ENCODE measurements at regions not wholly inside any gene's neighbourhood (a gene's known extent, or its start where the extent isn't known, plus 50 kb on each side); places are given as distances from the start of the nearest gene placed in this dataset.
"Not testable (repeated sequence)": the region's sequence is repeated elsewhere in the genome, so short reads cannot be mapped to it uniquely, and the experiment has no call there.

DNA sequence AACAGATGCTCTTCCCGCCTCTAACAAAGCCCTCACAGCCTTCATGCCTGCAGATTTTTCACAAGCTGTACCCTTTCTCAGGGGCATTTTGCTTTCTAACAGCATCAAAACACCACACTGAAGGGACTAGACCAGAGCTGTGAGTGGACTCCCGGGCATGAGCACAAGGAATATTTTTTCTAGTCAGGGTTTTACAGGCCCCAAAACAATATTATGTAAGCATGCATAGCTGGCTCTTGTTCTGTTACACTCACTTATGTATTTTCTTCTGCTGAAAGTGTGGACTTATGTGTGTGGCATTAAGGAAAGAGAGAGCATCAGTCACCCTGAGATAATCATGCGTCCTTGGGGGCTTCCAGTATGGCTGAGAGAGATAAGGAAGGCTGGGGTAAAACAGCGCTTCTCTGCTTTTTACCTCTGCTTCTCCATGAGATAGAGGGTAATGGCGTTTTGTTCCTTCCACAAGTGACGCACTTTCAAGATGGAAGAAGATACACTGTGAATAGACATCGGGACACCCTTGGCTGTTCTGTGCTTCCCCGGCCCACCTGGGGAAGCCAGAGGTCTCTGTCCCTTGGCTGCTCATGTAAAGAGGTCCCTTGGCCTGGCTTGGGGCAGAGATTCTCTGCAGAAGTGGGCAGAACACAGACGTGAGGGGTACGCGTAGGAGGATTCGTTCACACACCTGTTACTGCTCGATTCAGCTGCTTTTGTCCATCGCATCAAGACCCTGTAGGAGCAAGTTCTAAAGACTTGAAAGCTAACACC lies 266.7 kb upstream of the RAB4A start:
- no peak for DNase-seq (ENCODE audit: low read depth in 1 of 2, low spot score in 1 of 2)

DNA sequence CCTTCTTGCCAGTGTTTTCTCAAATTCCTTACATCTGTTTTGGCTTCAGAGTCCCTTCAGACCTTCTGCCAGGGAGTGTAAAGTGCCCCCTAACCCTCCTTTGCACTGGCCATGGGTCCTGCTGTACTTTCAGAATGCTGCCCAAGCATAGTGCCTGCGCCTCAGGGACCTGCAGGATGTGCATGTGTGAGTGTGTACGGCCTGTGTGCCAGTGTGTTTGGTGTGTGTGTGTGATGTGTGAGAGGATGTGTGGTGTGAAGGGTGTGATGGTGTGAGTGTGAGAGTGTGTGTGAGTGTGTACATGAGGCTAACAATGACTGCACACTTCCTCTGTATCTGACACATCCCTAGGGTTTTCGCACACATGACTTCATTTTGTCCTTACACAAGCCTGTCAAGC lies 265.8 kb upstream of the RAB4A start:
- no peak for DNase-seq (ENCODE audit: low read depth in 1 of 2, low spot score in 1 of 2)

DNA sequence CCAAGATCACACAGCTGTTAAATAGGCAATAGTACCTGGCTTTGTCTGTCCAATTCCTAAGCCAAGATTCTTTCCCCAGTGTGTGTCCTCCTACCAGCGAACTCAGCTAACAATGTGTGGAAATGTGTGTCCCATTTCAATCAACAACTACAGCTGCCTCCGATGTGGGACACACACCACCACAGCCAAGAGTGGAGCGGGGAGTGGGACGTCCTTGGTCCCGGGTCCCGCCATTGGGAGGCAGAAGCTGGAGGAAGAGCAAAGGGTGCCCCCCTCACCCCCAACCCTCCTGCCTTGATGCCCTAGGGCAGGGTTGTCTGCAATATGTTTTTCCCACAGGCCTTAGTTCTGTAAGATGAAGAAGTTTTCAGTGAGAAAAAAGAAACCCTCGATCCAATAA lies 265.4 kb upstream of the RAB4A start:
- no peak for DNase-seq (ENCODE audit: low read depth in 1 of 2, low spot score in 1 of 2)

DNA sequence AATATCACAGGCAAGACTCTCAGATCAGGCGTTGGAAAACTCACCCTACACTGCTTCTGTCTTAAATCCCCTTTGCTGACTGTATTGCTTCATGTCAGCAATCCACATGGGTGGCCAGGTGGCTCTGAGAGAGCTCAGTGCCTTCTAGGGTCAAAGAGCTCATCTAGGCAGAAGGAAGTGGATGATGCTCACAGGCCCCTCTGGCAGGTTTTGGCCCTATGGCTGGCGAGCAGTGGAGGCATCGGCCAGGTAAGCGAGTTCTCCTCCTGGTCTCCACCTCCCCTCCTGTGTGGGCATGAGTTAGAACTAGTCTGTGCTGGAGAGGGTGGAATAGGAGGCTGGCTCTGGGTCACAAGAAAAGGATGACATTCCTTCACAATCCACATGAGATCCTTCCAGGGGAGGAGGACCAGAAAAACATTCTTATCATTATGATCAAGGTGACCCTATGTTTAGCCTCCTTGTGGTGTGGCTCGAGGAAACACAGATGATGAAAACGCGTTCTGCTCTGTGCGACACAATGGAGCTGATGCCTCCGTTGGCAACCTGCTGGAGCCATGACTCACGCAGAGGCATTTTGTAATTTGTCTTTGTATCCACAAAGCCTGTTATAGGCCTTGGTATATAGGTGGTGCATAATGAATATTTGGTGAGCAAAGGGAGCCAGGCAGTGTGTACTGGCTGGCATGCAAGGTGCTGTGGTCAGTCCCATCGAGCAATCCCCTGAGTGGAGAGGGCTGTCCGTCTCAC lies 264.6 kb upstream of the RAB4A start:
- DNase-seq (ENCODE audit: low read depth in 1 of 2, low spot score in 1 of 2), result no peak

GRCh38 chr1:229007167-229007566 lies 263.7 kb upstream of the RAB4A start:
- no peak for DNase-seq (ENCODE audit: low read depth in 1 of 2, low spot score in 1 of 2)

DNA sequence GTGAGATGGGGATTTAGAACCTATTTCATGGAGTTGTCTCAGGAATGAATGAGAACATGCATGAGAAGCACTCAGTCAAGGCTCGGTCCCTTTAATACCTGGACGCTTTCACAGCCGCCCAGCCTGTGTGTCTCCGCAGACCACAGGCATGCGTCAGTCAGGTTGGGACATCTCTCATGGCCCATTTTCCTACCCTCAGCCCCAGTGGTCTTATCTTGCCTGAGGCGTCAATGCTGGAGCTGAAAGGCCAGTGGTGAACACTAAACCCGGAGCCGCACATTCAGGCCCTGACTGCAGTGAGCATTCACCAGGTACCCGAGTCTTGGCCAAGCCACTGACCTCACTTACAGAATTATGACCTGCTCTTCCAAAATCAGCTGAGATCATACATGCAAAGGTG lies 263.2 kb upstream of the RAB4A start:
- DNase-seq (ENCODE audit: low read depth in 1 of 2, low spot score in 1 of 2), result no peak

GRCh38 chr1:229008347-229008746 lies 262.6 kb upstream of the RAB4A start:
- not testable (repeated sequence) for DNase-seq (ENCODE audit: low read depth in 1 of 2, low spot score in 1 of 2)

DNA sequence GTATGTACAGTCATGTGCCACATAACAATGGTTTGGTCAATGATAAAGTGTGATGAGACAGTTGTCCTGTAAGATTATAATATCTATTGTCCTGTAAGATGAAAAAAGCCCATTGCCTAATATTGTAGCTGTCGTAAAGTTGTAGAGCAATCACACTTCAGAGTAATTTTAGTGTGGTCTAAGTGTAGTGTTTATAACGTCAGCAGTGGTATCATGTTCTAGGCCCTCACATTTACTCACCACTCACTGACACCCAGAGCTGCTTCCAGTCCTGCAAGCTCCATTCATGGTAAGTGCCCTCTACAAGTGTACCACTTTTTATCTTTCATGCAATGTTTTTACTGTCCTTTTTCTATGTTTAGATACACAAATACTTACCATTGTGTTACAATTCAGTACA lies 259.9 kb upstream of the RAB4A start:
- no peak for DNase-seq (ENCODE audit: low read depth in 1 of 2, low spot score in 1 of 2)

GRCh38 chr1:229012823-229013222 lies 258.1 kb upstream of the RAB4A start:
- DNase-seq (ENCODE audit: low read depth in 1 of 2, low spot score in 1 of 2), result no peak

DNA sequence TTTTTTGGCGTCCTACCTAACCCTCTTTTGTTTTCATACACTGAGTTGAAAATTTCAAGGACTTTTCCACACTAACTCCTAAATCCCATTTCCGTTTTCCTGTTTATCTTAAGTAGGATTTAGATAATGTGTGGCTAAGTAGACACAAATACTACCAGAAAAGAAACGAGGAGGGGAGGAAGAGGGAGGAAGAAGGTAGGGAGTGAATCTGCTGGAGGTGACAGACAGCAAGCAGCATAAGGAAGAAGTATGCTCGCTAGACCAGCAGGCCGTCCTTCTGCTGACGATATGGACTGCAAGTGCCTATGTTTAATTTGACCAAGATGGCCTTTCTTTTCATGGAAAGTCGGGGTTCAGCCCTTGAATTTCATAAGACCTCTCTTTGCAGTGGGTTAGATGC lies 256.9 kb upstream of the RAB4A start:
- no peak for DNase-seq (ENCODE audit: low read depth in 1 of 2, low spot score in 1 of 2)

DNA sequence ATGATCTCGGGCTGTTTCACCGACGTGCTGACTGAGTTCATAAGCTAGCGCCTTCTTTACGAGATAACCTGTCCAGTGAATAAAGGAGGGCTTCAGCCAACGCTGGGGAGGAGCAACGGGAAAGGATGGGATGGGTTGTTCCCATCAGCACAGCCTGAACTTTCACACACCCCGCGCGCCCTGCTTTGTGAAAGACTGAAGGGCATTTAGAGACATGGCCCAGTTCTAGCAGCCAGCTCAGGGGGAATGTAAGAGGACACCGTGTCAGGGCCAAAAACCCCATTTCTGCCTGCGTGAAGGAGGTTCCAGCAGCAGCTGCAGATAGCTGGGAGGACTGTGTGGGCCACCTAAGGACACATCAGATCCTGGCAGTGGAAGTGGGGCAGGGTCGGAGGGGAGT lies 255.1 kb upstream of the RAB4A start:
- DNase-seq (ENCODE audit: low read depth in 1 of 2, low spot score in 1 of 2), result no peak

DNA sequence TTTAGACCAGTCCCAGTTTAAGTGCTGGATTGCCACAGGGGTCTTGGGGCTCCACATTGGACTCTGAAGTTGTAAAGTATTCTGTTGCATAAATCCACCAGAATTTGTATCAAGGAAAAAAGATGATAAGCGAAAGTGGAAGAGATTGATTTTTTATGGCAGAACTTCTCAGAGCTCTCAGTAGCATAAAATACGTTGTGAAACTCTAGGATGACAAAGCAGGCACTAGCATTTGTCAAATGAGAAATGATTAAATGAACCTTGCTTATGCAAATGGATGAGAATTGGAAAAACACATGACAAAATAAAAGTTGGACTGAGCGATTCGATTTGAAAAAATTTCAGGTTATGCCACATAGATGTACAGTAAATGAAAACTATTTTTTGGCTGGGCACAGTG lies 253.8 kb upstream of the RAB4A start:
- DNase-seq (ENCODE audit: low read depth in 1 of 2, low spot score in 1 of 2), result no peak

DNA sequence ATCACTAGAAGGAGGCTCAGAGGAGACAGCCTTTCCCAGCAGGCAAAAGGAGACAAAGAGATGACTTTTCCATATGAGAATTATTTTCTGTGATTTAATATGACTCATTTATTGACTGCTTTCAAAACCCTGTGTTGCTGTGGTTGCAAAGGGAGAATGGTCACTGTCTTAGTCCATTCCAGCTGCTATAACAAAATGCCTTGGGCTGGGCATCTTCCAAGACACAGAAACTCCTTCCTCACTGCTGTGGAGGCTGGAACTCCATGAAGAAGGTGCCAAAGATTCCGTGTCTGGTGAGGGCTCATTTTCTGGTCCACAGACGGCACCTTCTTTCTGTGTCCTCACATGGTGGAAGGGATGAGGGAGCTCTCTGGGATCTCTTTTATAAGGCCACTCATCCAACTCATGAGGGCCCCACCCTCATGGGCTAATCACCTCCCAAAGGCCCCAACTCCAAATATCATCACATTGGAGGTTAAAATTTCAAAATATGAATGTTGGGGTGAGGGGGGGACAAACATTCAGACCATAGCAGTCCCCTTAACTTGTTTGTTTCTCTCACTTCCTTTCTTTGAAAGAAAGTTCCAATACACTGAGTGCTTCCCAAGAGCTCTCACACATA lies 252.1 kb upstream of the RAB4A start:
- no peak for DNase-seq (ENCODE audit: low read depth in 1 of 2, low spot score in 1 of 2)

DNA sequence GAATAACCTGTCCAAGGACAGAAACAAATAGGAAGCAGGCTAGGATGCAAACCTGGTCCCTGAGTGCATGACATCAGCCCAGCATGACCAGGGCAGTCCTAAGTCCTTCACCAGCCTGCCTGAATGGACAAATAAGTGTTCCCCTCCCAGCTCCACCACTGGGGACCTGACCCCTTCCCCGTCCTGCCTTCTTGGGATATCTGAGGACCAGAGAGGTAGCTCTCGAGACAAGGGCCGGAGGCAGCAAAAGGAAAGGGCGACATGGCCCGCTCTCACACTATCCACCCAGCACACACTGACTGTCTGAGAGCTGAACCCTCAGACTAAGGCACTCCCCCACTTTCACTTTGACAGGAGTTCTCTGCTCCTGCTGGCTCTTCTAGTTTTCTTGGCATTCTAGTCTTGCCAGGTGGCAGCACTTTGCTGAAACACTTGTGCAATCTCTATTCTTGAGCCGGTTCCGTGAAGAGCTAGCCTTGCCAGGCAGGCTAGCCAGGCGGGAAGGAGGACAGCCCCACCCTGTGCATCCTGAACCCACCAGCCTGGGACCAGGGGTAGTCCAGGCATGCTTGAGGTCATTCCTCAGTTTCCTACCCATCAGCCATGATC lies 251.1 kb upstream of the RAB4A start:
- no peak for DNase-seq (ENCODE audit: low read depth in 1 of 2, low spot score in 1 of 2)

GRCh38 chr1:229021034-229021433 lies 249.9 kb upstream of the RAB4A start:
- not testable (repeated sequence) for DNase-seq (ENCODE audit: low read depth in 1 of 2, low spot score in 1 of 2)

- no peak for DNase-seq (ENCODE audit: low read depth in 1 of 2, low spot score in 1 of 2)
Measured at GRCh38 chr1:229022595-229023333, 248.1 kb upstream of the RAB4A start.

GRCh38 chr1:229023651-229024300 lies 247.1 kb upstream of the RAB4A start:
- DNase-seq (ENCODE audit: low read depth in 1 of 2, low spot score in 1 of 2), result no peak

GRCh38 chr1:229024528-229025130 lies 246.3 kb upstream of the RAB4A start:
- DNase-seq (ENCODE audit: low read depth in 1 of 2, low spot score in 1 of 2), result no peak

- DNase-seq (ENCODE audit: low read depth in 1 of 2, low spot score in 1 of 2), result no peak
Measured at GRCh38 chr1:229025576-229025975, 245.3 kb upstream of the RAB4A start.

GRCh38 chr1:229027158-229027557 lies 243.8 kb upstream of the RAB4A start:
- DNase-seq (ENCODE audit: low read depth in 1 of 2, low spot score in 1 of 2), result no peak
